Hepatocyte (in vitro differentiated cells): ENCODE measurements at regions not wholly inside any gene's neighbourhood (a gene's known extent, or its start where the extent isn't known, plus 50 kb on each side); places are given as distances from the start of the nearest gene placed in this dataset.

Experiments used
- CTCF ChIP-seq: fragments of 200-600 bp; sonication (generic); IDR thresholded peaks from 2 replicates; pipeline ENCODE4 v1.5.1; 2016; ENCODE audit warnings: antibody characterized with exemption, mild to moderate bottlenecking; ENCODE audit not compliant: poor library complexity
- EZH2 ChIP-seq: fragments of 200-600 bp; sonication (generic); IDR thresholded peaks from 2 replicates; pipeline ENCODE4 v1.6.1; 2016; ENCODE audit warnings: antibody characterized with exemption, mild to moderate bottlenecking, borderline replicate concordance

GRCh38 chr5:133829786-133830185 is 138.6 kb downstream of the C5orf15 start:
- TF ChIP-seq CTCF (no peak), EZH2 (no peak)
